ENCODE measurements at regions not wholly inside any gene's neighbourhood (a gene's known extent, or its start where the extent isn't known, plus 50 kb on each side); places are given as distances from the start of the nearest gene placed in this dataset.
"Not testable (repeated sequence)": the region's sequence is repeated elsewhere in the genome, so short reads cannot be mapped to it uniquely, and the experiment has no call there.

DNA sequence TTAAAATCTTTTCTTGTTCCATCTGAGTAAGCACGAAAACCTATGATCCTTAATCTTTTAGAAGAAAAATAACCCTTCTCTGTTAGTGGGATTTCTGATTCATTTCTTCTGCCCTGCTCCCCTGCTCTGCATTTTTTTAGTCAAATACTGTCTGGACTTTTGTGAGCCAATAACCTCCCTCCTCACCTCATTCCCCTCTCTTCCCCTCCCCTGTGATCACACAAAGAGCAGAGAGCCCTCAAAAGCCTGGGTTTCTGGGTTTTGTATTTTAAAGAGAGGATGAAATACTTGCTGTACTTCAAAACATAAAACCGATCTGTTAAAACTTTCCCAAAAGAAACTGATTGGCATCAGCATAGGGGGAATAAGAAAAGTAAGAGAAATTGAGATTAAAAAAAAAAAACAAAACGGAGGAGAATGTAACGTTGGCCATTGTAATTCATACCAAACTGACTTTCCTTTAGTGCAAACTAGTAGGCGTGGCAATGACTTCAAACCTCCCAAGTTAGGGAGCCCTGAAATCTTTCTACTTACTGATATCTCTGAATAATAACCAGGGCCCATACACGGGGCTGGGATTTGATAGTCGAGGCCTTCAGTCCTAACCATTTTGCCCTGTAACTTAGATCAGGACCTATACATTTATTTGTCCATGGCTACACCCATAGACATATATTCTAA lies 232.9 kb downstream of the TM9SF2 start:
- no peaks in the 10 kb centered on the region for H3K36me3 ChIP-seq
- no peaks in the 10 kb centered on the region for H3K9me3 ChIP-seq
- TF ChIP-seq CTCF (IDR thresholded peaks at IDR 0.05) = no peak
- H3K4me3 ChIP-seq = no peak overlapping the region
- H3K4me1 ChIP-seq = no peaks in the 10 kb centered on the region
- no peak for DNase-seq
- H3K27me3 ChIP-seq = no peaks in the 10 kb centered on the region
- intact Hi-C loops (cut with DNase I; ENCODE audit: low total_unique reads) = no loop called here
- H3K27ac ChIP-seq = no peak overlapping the region

DNA sequence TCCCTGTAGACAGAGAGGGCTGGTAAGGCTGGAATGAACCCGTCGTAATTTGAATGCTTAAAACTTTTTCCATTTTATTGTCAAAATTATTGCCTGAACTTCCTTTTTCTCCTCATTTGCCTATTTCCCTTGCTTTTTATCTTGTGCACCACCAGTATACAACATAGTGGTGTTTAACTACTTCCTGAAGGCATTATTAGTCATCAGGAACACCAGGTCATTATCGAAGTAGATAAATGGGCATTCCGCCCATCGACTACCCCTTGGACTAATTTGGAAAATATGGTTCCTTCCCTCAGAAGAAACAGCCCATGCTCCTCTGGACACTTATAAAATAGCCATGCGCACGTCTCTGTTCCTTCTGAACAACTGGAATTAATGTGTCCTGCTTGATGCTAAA lies 232.1 kb downstream of the TM9SF2 start:
- no peak overlapping the region for H3K27ac ChIP-seq
- intact Hi-C loops (cut with DNase I; ENCODE audit: low total_unique reads) = no loop called here
- no peaks in the 10 kb centered on the region for H3K27me3 ChIP-seq
- H3K4me3 ChIP-seq = no peak overlapping the region
- no peak for TF ChIP-seq CTCF (IDR thresholded peaks at IDR 0.05)
- H3K9me3 ChIP-seq = no peaks in the 10 kb centered on the region
- H3K4me1 ChIP-seq = no peaks in the 10 kb centered on the region
- no peak for DNase-seq
- no peaks in the 10 kb centered on the region for H3K36me3 ChIP-seq

- no peak for DNase-seq
- Histone ChIP-seq H3K27me3 (no peaks in the 10 kb centered on the region), H3K4me3 (no peak overlapping the region), H3K27ac (no peak overlapping the region), H3K36me3 (no peaks in the 10 kb centered on the region), H3K4me1 (no peaks in the 10 kb centered on the region), H3K9me3 (no peaks in the 10 kb centered on the region)
- TF ChIP-seq CTCF (IDR thresholded peaks at IDR 0.05) = no peak
- intact Hi-C loops (cut with DNase I; ENCODE audit: low total_unique reads) = no loop called here
These were observed 230.5 kb downstream of the TM9SF2 start for GRCh38 chr13:99731747-99732146.

DNA sequence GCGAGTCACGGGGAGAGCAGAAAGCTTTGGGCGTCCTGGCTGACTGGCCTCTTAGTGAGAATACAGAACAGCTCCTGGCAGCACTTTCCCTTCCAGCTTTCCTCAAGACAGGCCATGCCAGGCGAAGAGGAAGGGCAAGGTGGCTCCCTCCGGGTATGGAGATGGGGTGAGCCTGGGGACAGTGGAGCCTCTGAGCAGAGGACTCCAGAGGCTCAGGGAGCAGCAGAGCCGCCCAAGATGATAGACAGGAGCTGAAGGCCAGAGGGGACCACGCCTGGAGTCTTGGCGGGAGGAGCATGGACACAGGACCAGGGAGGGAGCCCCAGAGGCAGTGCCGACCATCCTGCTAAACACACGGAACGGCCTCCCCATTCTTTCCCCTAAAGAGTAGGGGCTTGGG lies 229.1 kb downstream of the TM9SF2 start:
- Histone ChIP-seq H3K4me1 (no peaks in the 10 kb centered on the region), H3K9me3 (no peaks in the 10 kb centered on the region), H3K27ac (no peak overlapping the region), H3K4me3 (no peak overlapping the region), H3K36me3 (no peaks in the 10 kb centered on the region), H3K27me3 (no peaks in the 10 kb centered on the region)
- DNase-seq = no peak
- no peak for TF ChIP-seq CTCF (IDR thresholded peaks at IDR 0.05)
- intact Hi-C loops (cut with DNase I; ENCODE audit: low total_unique reads) = no loop called here

DNA sequence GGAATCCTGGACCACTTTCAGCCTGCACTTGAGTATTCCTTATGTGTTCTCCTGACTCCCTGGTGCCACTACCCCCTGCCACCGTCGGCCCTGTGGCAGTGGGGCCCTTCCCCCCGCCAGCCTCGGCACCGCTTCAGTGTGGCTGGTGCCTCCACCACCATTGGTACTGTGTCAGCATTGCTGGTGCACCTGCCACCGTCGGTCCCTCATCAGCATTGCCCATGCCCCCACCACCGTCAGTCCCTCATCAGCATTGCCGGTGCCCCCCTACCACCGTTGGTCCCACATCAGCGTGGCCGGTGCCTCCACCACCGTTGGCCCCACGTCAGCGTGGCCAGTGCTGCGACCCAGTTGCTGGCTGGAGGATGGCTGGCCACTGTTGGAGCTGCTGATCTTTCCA lies 228.5 kb downstream of the TM9SF2 start:
- TF ChIP-seq CTCF (IDR thresholded peaks at IDR 0.05) = no peak

DNA sequence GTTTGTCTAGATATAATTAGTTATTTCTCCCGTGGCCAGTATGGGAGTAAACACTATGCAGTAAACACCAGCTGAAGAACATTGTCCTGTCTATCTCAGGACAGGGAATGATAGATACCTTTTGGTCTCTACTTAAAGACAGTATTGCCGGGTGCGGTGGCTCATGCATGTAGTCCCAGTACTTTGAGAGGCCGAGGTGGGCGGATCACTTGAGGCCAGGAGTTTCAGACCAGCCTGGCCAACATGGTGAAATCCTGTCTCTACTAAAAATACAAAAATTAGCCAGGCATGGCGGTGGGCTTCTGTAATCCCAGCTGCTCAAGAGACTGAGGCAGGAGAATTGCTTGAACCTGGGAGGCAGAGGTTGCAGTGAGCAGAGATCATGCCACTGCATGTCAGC lies 226.4 kb downstream of the TM9SF2 start:
- DNase-seq; H3K27ac ChIP-seq; H3K4me3 ChIP-seq; H3K27me3 ChIP-seq; H3K9me3 ChIP-seq; H3K4me1 ChIP-seq; H3K36me3 ChIP-seq; intact Hi-C loops (cut with DNase I; ENCODE audit: low total_unique reads): not testable (repeated sequence)

More for the DNA sequence above, 228.5 kb downstream of the TM9SF2 start:
- no peaks in the 10 kb centered on the region for H3K4me1 ChIP-seq
- H3K4me3 ChIP-seq = no peak overlapping the region
- H3K9me3 ChIP-seq = no peaks in the 10 kb centered on the region
- no peaks in the 10 kb centered on the region for H3K36me3 ChIP-seq
- DNase-seq = no peak
- no peaks in the 10 kb centered on the region for H3K27me3 ChIP-seq
- intact Hi-C loops (cut with DNase I; ENCODE audit: low total_unique reads) = no loop called here
- no peak overlapping the region for H3K27ac ChIP-seq
